H1 (cell line): ENCODE measurements at regions not wholly inside any gene's neighbourhood (a gene's known extent, or its start where the extent isn't known, plus 50 kb on each side); places are given as distances from the start of the nearest gene placed in this dataset.

Source experiments
- CTCF ChIA-PET: fragments of 300-600 bp; sonication (Branson Sonifier 250); formaldehyde crosslinking; loops from one replicate; lab custom pipeline; 2021; ENCODE audit not compliant: partially characterized antibody; lab: Charles Lee
- POLR2A ChIA-PET: fragments of 300-600 bp; sonication (Branson Sonifier 250); formaldehyde crosslinking; loops from one replicate; lab custom pipeline; 2021; ENCODE audit warnings: inconsistent platforms; ENCODE audit not compliant: partially characterized antibody; lab: Charles Lee
- DNase-seq, 2 experiments: peaks; one replicate each; pipeline versions ENCODE4 v3.0.0 to v3.0.0-alpha.2; 2010 to 2022; ENCODE audit warnings: low spot score in 2 of 2, low read depth in 1 of 2, mixed read lengths in 1 of 2
- FAIRE-seq: peaks from 2 replicates; lab custom pipeline; 2011; peaks lifted over from hg19 to GRCh38; lab: Jason Lieb, UNC
- H2AFZ ChIP-seq: 2 replicates; pipeline ENCODE4 v1.8.1; 2012; ENCODE audit warnings: low read length, inconsistent platforms
- H2AK5ac ChIP-seq: 2 replicates; pipeline ENCODE4 v1.6.1; 2013; ENCODE audit warnings: low read depth, low read length
- H2BK120ac ChIP-seq: replicated peaks from 2 replicates; pipeline ENCODE3; 2013; ENCODE audit warnings: low read depth, low read length, inconsistent platforms
- H2BK12ac ChIP-seq: 2 replicates; pipeline ENCODE4 v1.6.1; 2013; ENCODE audit warnings: low read depth, low read length
- H2BK15ac ChIP-seq: 2 replicates; pipeline ENCODE4 v1.6.1; 2013; ENCODE audit warnings: low read length
- H2BK20ac ChIP-seq: 2 replicates; pipeline ENCODE4 v1.6.1; 2013; ENCODE audit warnings: low read length
- H2BK5ac ChIP-seq: 2 replicates; pipeline ENCODE4 v1.6.1; 2013; ENCODE audit warnings: low read depth, low read length
- H3K14ac ChIP-seq: 2 replicates; pipeline ENCODE4 v1.6.1; 2013; ENCODE audit warnings: inconsistent platforms; ENCODE audit not compliant: insufficient read length
- H3K18ac ChIP-seq: 2 replicates; pipeline ENCODE4 v1.6.1; 2013; ENCODE audit warnings: low read length; ENCODE audit errors: extremely low read depth
- H3K23ac ChIP-seq: 2 replicates; pipeline ENCODE4 v1.6.1; 2013; ENCODE audit warnings: inconsistent platforms; ENCODE audit not compliant: insufficient read length
- H3K23me2 ChIP-seq: 2 replicates; pipeline ENCODE4 v1.6.1; 2013; ENCODE audit warnings: low read depth, low read length
- H3K27ac ChIP-seq: 2 replicates; pipeline ENCODE4 v1.6.1; 2011; ENCODE audit warnings: low read depth, low read length, inconsistent platforms
- H3K27me3 ChIP-seq, 4 experiments: replicated peaks in 1 of 4; 1 replicate in 1 of 4; 2 replicates in 3 of 4; pipeline versions ENCODE4 v1.6.1 to v1.8.1; 2011 to 2013; ENCODE audit warnings: low read length in 3 of 4, mild to moderate bottlenecking in 3 of 4, inconsistent platforms in 2 of 4, mixed read lengths in 2 of 4, moderate library complexity in 1 of 4; ENCODE audit not compliant: control insufficient read depth in 3 of 4, insufficient read depth in 3 of 4; ENCODE audit errors: extremely low read depth in 1 of 4
- H3K36me3 ChIP-seq, 4 experiments: 2 replicates each; pipeline versions ENCODE4 v1.6.1 to v1.8.1; 2011 to 2013; ENCODE audit warnings: mild to moderate bottlenecking in 4 of 4, low read length in 3 of 4, moderate library complexity in 2 of 4, control low read depth in 1 of 4, inconsistent platforms in 1 of 4; ENCODE audit not compliant: insufficient read depth in 4 of 4, control insufficient read depth in 2 of 4
- H3K4ac ChIP-seq: replicated peaks from 2 replicates; pipeline ENCODE3; 2013; ENCODE audit warnings: low read length, low read depth, mixed read lengths, inconsistent platforms; ENCODE audit not compliant: insufficient read length
- H3K4me1 ChIP-seq, 4 experiments: replicated peaks in 1 of 4; 1 replicate in 1 of 4; 2 replicates in 3 of 4; pipeline versions ENCODE4 v1.6.1 to v1.8.1; 2011 to 2013; ENCODE audit warnings: low read length in 3 of 4, inconsistent platforms in 2 of 4, mixed read lengths in 1 of 4; ENCODE audit not compliant: insufficient read depth in 4 of 4, control insufficient read depth in 3 of 4
- H3K4me2 ChIP-seq, 2 experiments: 2 replicates each; pipeline versions ENCODE4 v1.6.1 to v1.8.1; 2011 to 2013; ENCODE audit warnings: low read depth in 2 of 2, low read length in 2 of 2, control low read depth in 1 of 2, inconsistent platforms in 1 of 2, mild to moderate bottlenecking in 1 of 2; ENCODE audit not compliant: insufficient read depth in 1 of 2
- H3K4me3 ChIP-seq, 4 experiments: fragments of 200-600, 300-600 bp in 1 of 4; sonication (generic), shearing (Covaris generic), sonication (Bioruptor Twin) in 1 of 4; 2 replicates each; pipeline versions ENCODE4 v1.5.1 to v1.8.1; 2011 to 2016; ENCODE audit warnings: low read length in 4 of 4, low read depth in 3 of 4, control low read depth in 2 of 4, inconsistent platforms in 2 of 4, mild to moderate bottlenecking in 2 of 4, mixed read lengths in 1 of 4, moderate library complexity in 1 of 4; ENCODE audit not compliant: insufficient read depth in 2 of 4; ENCODE audit errors: extremely low read depth in 1 of 4
- H3K56ac ChIP-seq: replicated peaks from 2 replicates; pipeline ENCODE3; 2013; ENCODE audit warnings: low read depth, mild to moderate bottlenecking, mixed read lengths, low read length, inconsistent platforms; ENCODE audit not compliant: insufficient read length
- H3K79me1 ChIP-seq: 2 replicates; pipeline ENCODE4 v1.6.1; 2013; ENCODE audit warnings: low read depth, low read length, control low read depth
- H3K79me2 ChIP-seq, 2 experiments: 2 replicates each; pipeline versions ENCODE4 v1.6.1 to v1.8.1; 2012 to 2013; ENCODE audit warnings: low read length in 2 of 2, mild to moderate bottlenecking in 2 of 2, inconsistent platforms in 1 of 2; ENCODE audit not compliant: insufficient read depth in 2 of 2, control insufficient read depth in 1 of 2
- H3K9ac ChIP-seq, 4 experiments: replicated peaks in 1 of 4; 1 replicate in 1 of 4; 2 replicates in 3 of 4; pipeline versions ENCODE4 v1.6.1 to v1.8.1; 2011 to 2013; ENCODE audit warnings: low read depth in 3 of 4, low read length in 3 of 4, control low read depth in 2 of 4, mild to moderate bottlenecking in 2 of 4, moderate library complexity in 2 of 4, inconsistent platforms in 1 of 4; ENCODE audit errors: extremely low read depth in 1 of 4
- H3K9me3 ChIP-seq, 2 experiments: 2 replicates each; pipeline versions ENCODE4 v1.6.1 to v1.8.1; 2012 to 2013; ENCODE audit warnings: mild to moderate bottlenecking in 2 of 2, moderate library complexity in 2 of 2, control low read depth in 1 of 2, inconsistent platforms in 1 of 2, low read depth in 1 of 2, low read length in 1 of 2, mixed read lengths in 1 of 2; ENCODE audit not compliant: insufficient read depth in 2 of 2
- H4K20me1 ChIP-seq, 2 experiments: replicated peaks in 1 of 2; 2 replicates each; pipeline versions ENCODE3 to v1.8.1; 2011 to 2013; ENCODE audit warnings: inconsistent platforms in 2 of 2, low read length in 2 of 2, mild to moderate bottlenecking in 1 of 2; ENCODE audit not compliant: insufficient read depth in 2 of 2, control insufficient read depth in 1 of 2
- H4K5ac ChIP-seq: 2 replicates; pipeline ENCODE4 v1.6.1; 2013; ENCODE audit warnings: low read length, low read depth, mixed read lengths, inconsistent platforms; ENCODE audit not compliant: insufficient read length
- H4K8ac ChIP-seq: 2 replicates; pipeline ENCODE4 v1.8.0; 2013; ENCODE audit warnings: mild to moderate bottlenecking, moderate library complexity, low read length, inconsistent platforms; ENCODE audit not compliant: insufficient read depth; ENCODE audit errors: extremely low read depth
- H4K91ac ChIP-seq: replicated peaks from 2 replicates; pipeline ENCODE3; 2013; ENCODE audit warnings: low read length, mixed read lengths, inconsistent platforms; ENCODE audit not compliant: insufficient read length
- BRCA1 ChIP-seq: IDR thresholded peaks from 2 replicates; pipeline ENCODE4 v1.6.1; 2012; ENCODE audit warnings: low read depth, low read length, improper control_type of control experiment
- CHD1 ChIP-seq: IDR thresholded peaks from 2 replicates; pipeline ENCODE4 v1.6.1; 2012; ENCODE audit warnings: low read depth, low read length, improper control_type of control experiment
- CTBP2 ChIP-seq: IDR thresholded peaks from 2 replicates; pipeline ENCODE4 v1.7.0; 2011; ENCODE audit warnings: borderline replicate concordance, mild to moderate bottlenecking, moderate library complexity, mixed read lengths, low read length; ENCODE audit not compliant: insufficient read depth, insufficient read length
- EZH2 ChIP-seq: fragments of 200-600 bp; sonication (generic); IDR thresholded peaks from 2 replicates; pipeline ENCODE4 v1.7.1; 2012; ENCODE audit warnings: low read depth, mild to moderate bottlenecking, moderate library complexity, low read length, inconsistent platforms; ENCODE audit not compliant: severe bottlenecking
- GABPA ChIP-seq: IDR thresholded peaks from 2 replicates; pipeline ENCODE4 v1.6.1; 2011; ENCODE audit warnings: mild to moderate bottlenecking, low read length, moderate library complexity, borderline replicate concordance; ENCODE audit not compliant: insufficient read depth
- HDAC2 ChIP-seq, 2 experiments: fragments of 300-600 bp in 1 of 2; sonication (generic) in 1 of 2; IDR thresholded peaks; 2 replicates each; pipeline ENCODE4 v1.6.1; 2011 to 2012; ENCODE audit warnings: low read depth in 2 of 2, low read length in 2 of 2, mild to moderate bottlenecking in 2 of 2, moderate library complexity in 2 of 2, borderline replicate concordance in 1 of 2, inconsistent platforms in 1 of 2
- JUN ChIP-seq: IDR thresholded peaks from 2 replicates; pipeline ENCODE4 v1.6.1; 2011; ENCODE audit warnings: low read depth, mild to moderate bottlenecking, improper control_type of control experiment, low read length
- JUND ChIP-seq: IDR thresholded peaks from 2 replicates; pipeline ENCODE4 v1.6.1; 2011; ENCODE audit warnings: mild to moderate bottlenecking, improper control_type of control experiment, low read length
- KDM1A ChIP-seq: fragments of 200-600, 300-600 bp; sonication (generic); IDR thresholded peaks from 2 replicates; pipeline ENCODE4 v1.7.1; 2016; ENCODE audit warnings: mild to moderate bottlenecking, low read length, borderline replicate concordance
- KDM5A ChIP-seq: fragments of 200-600 bp; IDR thresholded peaks from 2 replicates; pipeline ENCODE4 v1.7.1; 2012; ENCODE audit warnings: mild to moderate bottlenecking, low read length, inconsistent platforms, mixed read lengths
- MAX ChIP-seq: IDR thresholded peaks from 2 replicates; pipeline ENCODE4 v1.6.1; 2012; ENCODE audit warnings: inconsistent platforms
- SIRT6 ChIP-seq: IDR thresholded peaks from one replicate; pipeline ENCODE4 v1.7.1; 2012; ENCODE audit warnings: low read length, inconsistent platforms
- SIX5 ChIP-seq: IDR thresholded peaks from 2 replicates; pipeline ENCODE4 v1.6.1; 2011; ENCODE audit warnings: mild to moderate bottlenecking, low read depth, low read length
- WGBS, 2 experiments: shearing (Covaris generic) in 1 of 2; methylation state at CpG; one replicate each; pipeline versions ENCODE4 v1.1.6 to v1.1.7; 2013 to 2015; ENCODE audit warnings: low lambda C conversion rate in 2 of 2, mixed read lengths in 2 of 2, inconsistent platforms in 1 of 2, low coverage in 1 of 2, missing lambda C conversion rate in 1 of 2; ENCODE audit not compliant: insufficient replicate concordance in 2 of 2, insufficient coverage in 1 of 2, insufficient read length in 1 of 2; ENCODE audit errors: extremely low coverage in 1 of 2, missing lambda C conversion rate in 1 of 2; 5-methylcytosine and 5-hydroxymethylcytosine counted together

- Histone ChIP-seq H3K27ac (no peak overlapping the region), H3K18ac (no peak overlapping the region), H3K23ac (no peak overlapping the region), H4K91ac (no peak overlapping the region), H3K4ac (no peak overlapping the region), H3K4me1 (no peaks in the 10 kb centered on the region), H4K5ac (no peak overlapping the region), H3K56ac (no peak overlapping the region), H3K27me3 (peaks cover 0 to 2% (median 0%) of the 10 kb centered on the region in 4 experiments; a peak in 1 of 7 replicates), H2BK15ac (no peak overlapping the region), H4K8ac (no peak overlapping the region), H2BK12ac (no peak overlapping the region), H3K9me3 (no peaks in the 10 kb centered on the region), H3K79me1 (no peaks in the 10 kb centered on the region), H3K36me3 (no peaks in the 10 kb centered on the region), H2BK20ac (no peak overlapping the region), H2AK5ac (no peak overlapping the region), H3K23me2 (no peaks in the 10 kb centered on the region), H3K4me3 (no peak overlapping the region), H3K14ac (no peak overlapping the region), H2BK5ac (no peak overlapping the region), H2AFZ (no peak overlapping the region), H3K9ac (no peak overlapping the region), H2BK120ac (no peak overlapping the region), H3K4me2 (no peak overlapping the region), H4K20me1 (no peaks in the 10 kb centered on the region), H3K79me2 (no peaks in the 10 kb centered on the region)
- TF ChIP-seq SIRT6 (no peak), HDAC2 (IDR thresholded peaks at IDR 0.05; ENCODE audit: borderline replicate concordance in 1 of 2, low read depth in 2 of 2, low read length in 2 of 2) (no peak), SIX5 (no peak), KDM5A (no peak), KDM1A (no peak), CHD1 (no peak), BRCA1 (no peak), GABPA (no peak), EZH2 (no peak), JUND (no peak), JUN (no peak), CTBP2 (no peak), MAX (no peak)
- 85% methylated on average over 3 of the region's 3 CpGs; no CpG with 5 or more reads in 1 of the 2 experiments for WGBS, 2 experiments
- ChIA-PET POLR2A (no interaction called here), CTCF (no interaction called here)
- no peak for DNase-seq
- no peak for FAIRE-seq
Observed at GRCh38 chr5:117803533-117803932, 1184.8 kb downstream of the DTWD2 start.
